OCI-LY1 (cell line): ENCODE measurements at regions not wholly inside any gene's neighbourhood (a gene's known extent, or its start where the extent isn't known, plus 50 kb on each side); places are given as distances from the start of the nearest gene placed in this dataset.

Source experiments
- H2AFZ ChIP-seq: fragments of 200-600 bp; sonication (generic), shearing (Covaris generic); 2 replicates; pipeline ENCODE4 v1.6.0; 2014; ENCODE audit warnings: antibody characterized with exemption, mild to moderate bottlenecking, low read length
- H3F3A ChIP-seq: fragments of 200-600 bp; sonication (generic), shearing (Covaris generic); 2 replicates; pipeline ENCODE4 v1.6.0; 2014; ENCODE audit warnings: mild to moderate bottlenecking, antibody characterized with exemption, low read length, moderate library complexity; ENCODE audit not compliant: insufficient read depth
- H3K27ac ChIP-seq: fragments of 200-600 bp; sonication (generic); 2 replicates; pipeline ENCODE4 v1.5.1; 2014; ENCODE audit warnings: low read length, mixed run types, mild to moderate bottlenecking, low read depth; ENCODE audit not compliant: poor library complexity, severe bottlenecking
- H3K27me3 ChIP-seq: fragments of 200-600 bp; sonication (generic); 2 replicates; pipeline ENCODE4 v1.6.0; 2014; ENCODE audit warnings: antibody characterized with exemption, mild to moderate bottlenecking, low read length, moderate library complexity; ENCODE audit not compliant: insufficient read depth
- H3K36me3 ChIP-seq: fragments of 200-600 bp; sonication (generic); 2 replicates; pipeline ENCODE4 v1.6.1; 2014; ENCODE audit warnings: mild to moderate bottlenecking, antibody characterized with exemption, low read length, moderate library complexity, mixed read lengths; ENCODE audit not compliant: insufficient read depth
- H3K4me1 ChIP-seq: fragments of 200-600 bp; sonication (generic); 2 replicates; pipeline ENCODE4 v1.5.1; 2014; ENCODE audit warnings: mild to moderate bottlenecking, low read length, moderate library complexity; ENCODE audit not compliant: insufficient read depth, severe bottlenecking
- H3K4me2 ChIP-seq: fragments of 200-600 bp; sonication (generic), shearing (Covaris generic); 2 replicates; pipeline ENCODE4 v1.6.1; 2014; ENCODE audit warnings: low read length
- H3K4me3 ChIP-seq: fragments of 200-600 bp; sonication (generic); 2 replicates; pipeline ENCODE4 v1.5.1; 2014; ENCODE audit warnings: low read length, low read depth, mild to moderate bottlenecking, mixed read lengths; ENCODE audit not compliant: poor library complexity, severe bottlenecking
- H3K79me2 ChIP-seq: fragments of 200-600 bp; shearing (Covaris generic); 2 replicates; pipeline ENCODE4 v1.6.1; 2016; ENCODE audit warnings: mixed run types, low read length, mixed read lengths; ENCODE audit not compliant: insufficient read depth
- H3K9ac ChIP-seq: fragments of 200-600 bp; sonication (generic), shearing (Covaris generic); 2 replicates; pipeline ENCODE4 v1.6.1; 2014; ENCODE audit warnings: mild to moderate bottlenecking, low read length, mixed read lengths
- H3K9me2 ChIP-seq: fragments of 200-600 bp; sonication (generic), shearing (Covaris generic); 2 replicates; pipeline ENCODE4 v1.6.1; 2014; ENCODE audit warnings: low read depth, mild to moderate bottlenecking, low read length, mixed read lengths
- H3K9me3 ChIP-seq: fragments of 200-600 bp; shearing (Covaris generic); 2 replicates; pipeline ENCODE4 v1.6.1; 2014; ENCODE audit warnings: low read length, mixed read lengths
- H4K20me1 ChIP-seq: fragments of 200-600 bp; sonication (generic), shearing (Covaris generic); 2 replicates; pipeline ENCODE4 v1.6.0; 2016; ENCODE audit warnings: mild to moderate bottlenecking, low read length; ENCODE audit not compliant: insufficient read depth
- EZH2 ChIP-seq: fragments of 200-600 bp; sonication (generic), shearing (Covaris generic); IDR thresholded peaks from 2 replicates; pipeline ENCODE4 v1.8.0; 2017; ENCODE audit warnings: borderline replicate concordance, mixed run types, mild to moderate bottlenecking, antibody characterized with exemption, low read length, moderate library complexity, mixed read lengths
- TF ChIP-seq, protein P1 (sequence below): fragments of 200-600 bp; sonication (generic), shearing (Covaris generic); IDR thresholded peaks from 2 replicates; pipeline ENCODE4 v1.5.1; 2017; ENCODE audit warnings: mild to moderate bottlenecking, antibody characterized with exemption, low read length, moderate library complexity, mixed read lengths

DNA sequence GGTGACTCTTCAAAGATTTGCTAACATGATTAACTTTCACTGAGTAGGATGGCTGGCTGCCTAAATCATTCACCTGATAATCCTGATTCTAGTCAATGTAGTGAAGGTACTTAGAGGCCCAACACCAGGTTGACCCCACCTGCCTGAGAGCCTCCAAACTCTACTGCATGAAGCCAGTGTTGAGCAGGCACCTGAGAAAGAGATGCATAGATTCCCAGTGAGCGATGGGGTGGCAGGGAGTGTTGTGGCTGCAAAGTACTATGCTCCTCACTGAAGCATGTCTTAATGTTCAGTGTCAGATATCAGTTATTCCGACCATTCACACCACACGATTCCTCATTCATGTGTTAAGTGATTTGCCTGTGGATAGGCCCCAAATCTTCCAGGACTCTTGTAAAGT is 804.4 kb downstream of the TLE4 start:
- H3K36me3 ChIP-seq = no peaks in the 10 kb centered on the region
- no peak for TF ChIP-seq EZH2
- TF ChIP-seq, protein P1, sequence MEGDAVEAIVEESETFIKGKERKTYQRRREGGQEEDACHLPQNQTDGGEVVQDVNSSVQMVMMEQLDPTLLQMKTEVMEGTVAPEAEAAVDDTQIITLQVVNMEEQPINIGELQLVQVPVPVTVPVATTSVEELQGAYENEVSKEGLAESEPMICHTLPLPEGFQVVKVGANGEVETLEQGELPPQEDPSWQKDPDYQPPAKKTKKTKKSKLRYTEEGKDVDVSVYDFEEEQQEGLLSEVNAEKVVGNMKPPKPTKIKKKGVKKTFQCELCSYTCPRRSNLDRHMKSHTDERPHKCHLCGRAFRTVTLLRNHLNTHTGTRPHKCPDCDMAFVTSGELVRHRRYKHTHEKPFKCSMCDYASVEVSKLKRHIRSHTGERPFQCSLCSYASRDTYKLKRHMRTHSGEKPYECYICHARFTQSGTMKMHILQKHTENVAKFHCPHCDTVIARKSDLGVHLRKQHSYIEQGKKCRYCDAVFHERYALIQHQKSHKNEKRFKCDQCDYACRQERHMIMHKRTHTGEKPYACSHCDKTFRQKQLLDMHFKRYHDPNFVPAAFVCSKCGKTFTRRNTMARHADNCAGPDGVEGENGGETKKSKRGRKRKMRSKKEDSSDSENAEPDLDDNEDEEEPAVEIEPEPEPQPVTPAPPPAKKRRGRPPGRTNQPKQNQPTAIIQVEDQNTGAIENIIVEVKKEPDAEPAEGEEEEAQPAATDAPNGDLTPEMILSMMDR = no peak

DNA sequence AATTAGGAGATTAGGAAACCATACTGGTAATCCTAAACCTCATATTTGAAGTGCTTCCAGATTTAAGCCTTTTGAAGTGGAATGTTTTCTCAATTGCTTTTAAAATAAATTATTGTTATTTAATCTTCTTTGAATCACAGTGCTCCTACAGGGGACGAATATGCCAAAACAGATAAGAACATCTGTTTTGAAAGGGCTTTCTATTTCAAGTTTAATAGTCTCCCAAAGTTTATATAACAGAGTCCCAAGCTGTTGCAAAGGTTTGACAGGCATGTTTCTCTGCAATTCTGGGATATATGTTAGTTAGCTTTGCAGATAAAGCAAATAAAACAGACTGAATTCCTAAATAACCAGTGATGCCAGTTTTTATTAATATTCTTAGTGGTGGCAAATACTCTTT is 803.7 kb downstream of the TLE4 start:
- Histone ChIP-seq H3K9me3 (no peaks in the 10 kb centered on the region), H3K4me3 (no peak overlapping the region), H3K79me2 (no peaks in the 10 kb centered on the region), H3K4me2 (no peak overlapping the region), H3K27me3 (no peaks in the 10 kb centered on the region), H3K9ac (no peak overlapping the region), H4K20me1 (no peaks in the 10 kb centered on the region), H3K27ac (no peak overlapping the region), H3K4me1 (no peaks in the 10 kb centered on the region), H2AFZ (no peak overlapping the region), H3K9me2 (no peaks in the 10 kb centered on the region), H3K36me3 (no peaks in the 10 kb centered on the region), H3F3A (no peaks in the 10 kb centered on the region)
- TF ChIP-seq EZH2 = no peak
- TF ChIP-seq, protein P1 = no peak

More for the DNA sequence above, 804.4 kb downstream of the TLE4 start:
- no peak overlapping the region for H3K4me3 ChIP-seq
- no peak overlapping the region for H2AFZ ChIP-seq
- no peak overlapping the region for H3K9ac ChIP-seq
- H3K27me3 ChIP-seq = no peaks in the 10 kb centered on the region
- H3K4me1 ChIP-seq = no peaks in the 10 kb centered on the region
- H3K4me2 ChIP-seq = no peak overlapping the region
- no peaks in the 10 kb centered on the region for H4K20me1 ChIP-seq
- no peaks in the 10 kb centered on the region for H3K79me2 ChIP-seq
- H3K9me3 ChIP-seq = no peaks in the 10 kb centered on the region
- H3K27ac ChIP-seq = no peak overlapping the region
- no peaks in the 10 kb centered on the region for H3K9me2 ChIP-seq
- no peaks in the 10 kb centered on the region for H3F3A ChIP-seq

GRCh38 chr9:80369641-80370040 is 797.9 kb downstream of the TLE4 start:
- H3K27me3 ChIP-seq = no peaks in the 10 kb centered on the region
- H3K27ac ChIP-seq = no peak overlapping the region
- TF ChIP-seq, protein P1 = no peak
- TF ChIP-seq EZH2 = no peak
- H3K4me1 ChIP-seq = no peaks in the 10 kb centered on the region
- no peaks in the 10 kb centered on the region for H3K9me3 ChIP-seq
- H3K79me2 ChIP-seq = no peaks in the 10 kb centered on the region
- H4K20me1 ChIP-seq = no peaks in the 10 kb centered on the region
- H3K9me2 ChIP-seq = no peaks in the 10 kb centered on the region
- no peak overlapping the region for H3K4me3 ChIP-seq
- H2AFZ ChIP-seq = no peak overlapping the region
- H3F3A ChIP-seq = no peaks in the 10 kb centered on the region
- H3K9ac ChIP-seq = no peak overlapping the region
- no peak overlapping the region for H3K4me2 ChIP-seq
- no peaks in the 10 kb centered on the region for H3K36me3 ChIP-seq
